T-helper 2 cell treated with Interferon-gamma antibody and Interleukin-4, amounts not matched to agents 5 μg/mL and 100 μg/mL, for 36 hours (primary cell): ENCODE measurements at regions not wholly inside any gene's neighbourhood (a gene's known extent, or its start where the extent isn't known, plus 50 kb on each side); places are given as distances from the start of the nearest gene placed in this dataset.

Experiments used
- DNase-seq: peaks from one replicate; pipeline ENCODE4 v3.0.0; 2021; ENCODE audit warnings: low spot score
- H3K27ac Mint-ChIP-seq: one replicate; pipeline ENCODE4 v1.8.0; 2021; ENCODE audit warnings: mild to moderate bottlenecking, mixed read lengths
- H3K27me3 Mint-ChIP-seq: one replicate; pipeline ENCODE4 v1.8.0; 2021; ENCODE audit warnings: low read depth, mixed read lengths
- H3K36me3 Mint-ChIP-seq: one replicate; pipeline ENCODE4 v1.8.0; 2021; ENCODE audit warnings: low read depth, mixed read lengths
- H3K4me1 Mint-ChIP-seq: one replicate; pipeline ENCODE4 v1.8.0; 2021; ENCODE audit warnings: low read depth, mixed read lengths
- H3K4me3 Mint-ChIP-seq: one replicate; pipeline ENCODE4 v1.8.0; 2022; ENCODE audit warnings: mild to moderate bottlenecking, moderate library complexity, mixed read lengths
- H3K9me3 Mint-ChIP-seq: one replicate; pipeline ENCODE4 v1.8.0; 2021; ENCODE audit warnings: mixed read lengths

GRCh38 chr2:22198381-22199283 lies 1074.9 kb downstream of the TDRD15 start:
- no peak for DNase-seq
- no peaks in the 10 kb centered on the region for H3K36me3 Mint-ChIP-seq
- no peak overlapping the region for H3K27ac Mint-ChIP-seq
- peaks cover 8% of the 10 kb centered on the region for H3K9me3 Mint-ChIP-seq
- H3K4me3 Mint-ChIP-seq = no peak overlapping the region
- no peaks in the 10 kb centered on the region for H3K4me1 Mint-ChIP-seq
- H3K27me3 Mint-ChIP-seq = no peaks in the 10 kb centered on the region

GRCh38 chr2:22199994-22200393 lies 1076.2 kb downstream of the TDRD15 start:
- no peaks in the 10 kb centered on the region for H3K27me3 Mint-ChIP-seq
- no peak overlapping the region for H3K4me3 Mint-ChIP-seq
- DNase-seq = no peak
- no peaks in the 10 kb centered on the region for H3K36me3 Mint-ChIP-seq
- H3K4me1 Mint-ChIP-seq = no peaks in the 10 kb centered on the region
- H3K27ac Mint-ChIP-seq = no peak overlapping the region
- peaks cover 4% of the 10 kb centered on the region for H3K9me3 Mint-ChIP-seq

- no peaks in the 10 kb centered on the region for H3K36me3 Mint-ChIP-seq
- H3K9me3 Mint-ChIP-seq = peaks cover 45% of the 10 kb centered on the region
- no peaks in the 10 kb centered on the region for H3K27me3 Mint-ChIP-seq
- no peaks in the 10 kb centered on the region for H3K4me1 Mint-ChIP-seq
- no peak overlapping the region for H3K4me3 Mint-ChIP-seq
- no peak overlapping the region for H3K27ac Mint-ChIP-seq
- DNase-seq = no peak
Observed at GRCh38 chr2:22209545-22209944, 1085.8 kb downstream of the TDRD15 start.

- no peak for DNase-seq
- Mint-ChIP-seq H3K4me3 (no peak overlapping the region), H3K27ac (no peak overlapping the region), H3K27me3 (no peaks in the 10 kb centered on the region), H3K9me3 (peaks cover 35% of the 10 kb centered on the region), H3K4me1 (no peaks in the 10 kb centered on the region), H3K36me3 (no peaks in the 10 kb centered on the region)
Observed at GRCh38 chr2:22213237-22213636, 1089.5 kb downstream of the TDRD15 start.

GRCh38 chr2:22215517-22215916 lies 1091.7 kb downstream of the TDRD15 start:
- Mint-ChIP-seq H3K4me1 (no peaks in the 10 kb centered on the region), H3K4me3 (no peak overlapping the region), H3K9me3 (peaks cover 32% of the 10 kb centered on the region), H3K27ac (no peak overlapping the region), H3K36me3 (no peaks in the 10 kb centered on the region), H3K27me3 (no peaks in the 10 kb centered on the region)
- DNase-seq = no peak

- Mint-ChIP-seq H3K27ac (no peak overlapping the region), H3K4me3 (no peak overlapping the region), H3K4me1 (no peaks in the 10 kb centered on the region), H3K36me3 (no peaks in the 10 kb centered on the region), H3K9me3 (peaks cover 33% of the 10 kb centered on the region), H3K27me3 (no peaks in the 10 kb centered on the region)
- DNase-seq = no peak
Observed at GRCh38 chr2:22217881-22218280, 1094.1 kb downstream of the TDRD15 start.

- no peak for DNase-seq
- no peak overlapping the region for H3K4me3 Mint-ChIP-seq
- H3K27ac Mint-ChIP-seq = no peak overlapping the region
- peaks cover 32% of the 10 kb centered on the region for H3K9me3 Mint-ChIP-seq
- H3K27me3 Mint-ChIP-seq = no peaks in the 10 kb centered on the region
- no peaks in the 10 kb centered on the region for H3K36me3 Mint-ChIP-seq
- H3K4me1 Mint-ChIP-seq = no peaks in the 10 kb centered on the region
Observed at GRCh38 chr2:22221006-22221405, 1097.2 kb downstream of the TDRD15 start.

GRCh38 chr2:22238967-22239366 lies 1115.2 kb downstream of the TDRD15 start:
- Mint-ChIP-seq H3K36me3 (no peaks in the 10 kb centered on the region), H3K27me3 (no peaks in the 10 kb centered on the region), H3K27ac (no peak overlapping the region), H3K4me3 (no peak overlapping the region), H3K4me1 (no peaks in the 10 kb centered on the region), H3K9me3 (peaks cover 11% of the 10 kb centered on the region)
- no peak for DNase-seq

GRCh38 chr2:22247466-22247865 lies 1123.7 kb downstream of the TDRD15 start:
- no peaks in the 10 kb centered on the region for H3K36me3 Mint-ChIP-seq
- H3K27ac Mint-ChIP-seq = no peak overlapping the region
- no peaks in the 10 kb centered on the region for H3K4me1 Mint-ChIP-seq
- no peak overlapping the region for H3K4me3 Mint-ChIP-seq
- H3K9me3 Mint-ChIP-seq = peaks cover 12% of the 10 kb centered on the region
- no peaks in the 10 kb centered on the region for H3K27me3 Mint-ChIP-seq
- no peak for DNase-seq

GRCh38 chr2:22248851-22249250 lies 1125.1 kb downstream of the TDRD15 start:
- no peaks in the 10 kb centered on the region for H3K4me1 Mint-ChIP-seq
- no peaks in the 10 kb centered on the region for H3K27me3 Mint-ChIP-seq
- DNase-seq = no peak
- H3K9me3 Mint-ChIP-seq = peaks cover 12% of the 10 kb centered on the region
- no peak overlapping the region for H3K27ac Mint-ChIP-seq
- H3K4me3 Mint-ChIP-seq = no peak overlapping the region
- no peaks in the 10 kb centered on the region for H3K36me3 Mint-ChIP-seq

- no peaks in the 10 kb centered on the region for H3K36me3 Mint-ChIP-seq
- H3K27me3 Mint-ChIP-seq = no peaks in the 10 kb centered on the region
- no peak for DNase-seq
- no peak overlapping the region for H3K4me3 Mint-ChIP-seq
- no peaks in the 10 kb centered on the region for H3K4me1 Mint-ChIP-seq
- no peak overlapping the region for H3K27ac Mint-ChIP-seq
- peaks cover 16% of the 10 kb centered on the region for H3K9me3 Mint-ChIP-seq
Observed at GRCh38 chr2:22253171-22253570, 1129.4 kb downstream of the TDRD15 start.

GRCh38 chr2:22261165-22261564 lies 1123.8 kb upstream of the KLHL29 start:
- Mint-ChIP-seq H3K4me1 (no peaks in the 10 kb centered on the region), H3K36me3 (no peaks in the 10 kb centered on the region), H3K4me3 (no peak overlapping the region), H3K27ac (no peak overlapping the region), H3K9me3 (peaks cover 33% of the 10 kb centered on the region), H3K27me3 (no peaks in the 10 kb centered on the region)
- no peak for DNase-seq

GRCh38 chr2:22270341-22270740 lies 1114.6 kb upstream of the KLHL29 start:
- H3K4me1 Mint-ChIP-seq = no peaks in the 10 kb centered on the region
- H3K4me3 Mint-ChIP-seq = no peak overlapping the region
- DNase-seq = no peak
- no peaks in the 10 kb centered on the region for H3K27me3 Mint-ChIP-seq
- no peak overlapping the region for H3K27ac Mint-ChIP-seq
- no peaks in the 10 kb centered on the region for H3K36me3 Mint-ChIP-seq
- H3K9me3 Mint-ChIP-seq = peaks cover 19% of the 10 kb centered on the region

- no peak overlapping the region for H3K4me3 Mint-ChIP-seq
- no peak overlapping the region for H3K27ac Mint-ChIP-seq
- no peaks in the 10 kb centered on the region for H3K4me1 Mint-ChIP-seq
- H3K27me3 Mint-ChIP-seq = no peaks in the 10 kb centered on the region
- peaks cover 18% of the 10 kb centered on the region for H3K9me3 Mint-ChIP-seq
- no peak for DNase-seq
- no peaks in the 10 kb centered on the region for H3K36me3 Mint-ChIP-seq
Observed at GRCh38 chr2:22273853-22274252, 1111.1 kb upstream of the KLHL29 start.

- H3K36me3 Mint-ChIP-seq = no peaks in the 10 kb centered on the region
- DNase-seq = no peak
- peaks cover 15% of the 10 kb centered on the region for H3K9me3 Mint-ChIP-seq
- H3K4me1 Mint-ChIP-seq = no peaks in the 10 kb centered on the region
- no peaks in the 10 kb centered on the region for H3K27me3 Mint-ChIP-seq
- no peak overlapping the region for H3K27ac Mint-ChIP-seq
- H3K4me3 Mint-ChIP-seq = no peak overlapping the region
Observed at GRCh38 chr2:22274661-22275060, 1110.3 kb upstream of the KLHL29 start.
